ENCODE measurements at regions not wholly inside any gene's neighbourhood (a gene's known extent, or its start where the extent isn't known, plus 50 kb on each side); places are given as distances from the start of the nearest gene placed in this dataset.

GRCh38 chrX:124862301-124862700 is 457.4 kb upstream of the TEX13C start:
- WGBS (ENCODE audit: insufficient coverage, insufficient replicate concordance, low lambda C conversion rate, missing lambda C conversion rate) = 35% methylated on average over 4 of the region's 4 CpGs
- CTCF ChIA-PET = no interaction called here
- FAIRE-seq = no peak

More at GRCh38 chrX:124862301-124862700, 457.4 kb upstream of the TEX13C start:
- H4K20me1 ChIP-seq (ENCODE audit: control insufficient read depth, insufficient read depth) = no peaks in the 10 kb centered on the region
- in situ Hi-C loops (cut with MboI) = no loop called here
- no peak for TF ChIP-seq JUNB (IDR thresholded peaks at IDR 0.05)
- TF ChIP-seq ZZZ3 (IDR thresholded peaks at IDR 0.05; ENCODE audit: control insufficient read depth, insufficient read length, low read depth) = no peak
- TF ChIP-seq LARP7 (IDR thresholded peaks at IDR 0.05) = no peak
- TF ChIP-seq STAT1 (conservative IDR thresholded peaks at IDR 0.05) = no peak
- TF ChIP-seq RFX5 (IDR thresholded peaks at IDR 0.05; ENCODE audit: low read depth, low read length) = no peak
- TF ChIP-seq CREB1 (IDR thresholded peaks at IDR 0.05; ENCODE audit: low read depth) = no peak
- TF ChIP-seq E4F1 (IDR thresholded peaks at IDR 0.05; ENCODE audit: borderline replicate concordance, partially characterized antibody) = no peak
- no peak for TF ChIP-seq HDGF (IDR thresholded peaks at IDR 0.05)
- no peak for TF ChIP-seq POU2F2 (IDR thresholded peaks at IDR 0.05; ENCODE audit: borderline replicate concordance, low read depth, low read length)
- TF ChIP-seq PML (IDR thresholded peaks at IDR 0.05; ENCODE audit: low read length) = no peak
- TF ChIP-seq ZBED1 (IDR thresholded peaks at IDR 0.05; ENCODE audit: borderline replicate concordance) = no peak
- TF ChIP-seq SUPT20H (IDR thresholded peaks at IDR 0.05; ENCODE audit: borderline replicate concordance, control insufficient read depth, low read depth, low read length) = no peak
- no peak for TF ChIP-seq RAD21 (IDR thresholded peaks at IDR 0.05; ENCODE audit: insufficient read depth, low read depth, low read length)
- TF ChIP-seq HSF1 (IDR thresholded peaks at IDR 0.05; ENCODE audit: low read depth, low read length) = no peak
- TF ChIP-seq ZNF592 (IDR thresholded peaks at IDR 0.05) = no peak
- BruUV-seq (replicated peaks) = no TSS peak
- DNase-seq (ENCODE audit: low read depth, low spot score) (no peak), ATAC-seq (no peak)
- H3K9ac ChIP-seq (ENCODE audit: control insufficient read depth, insufficient read depth, low read length) = no peak overlapping the region
- H3K27me3 ChIP-seq (replicated peaks in 1 of 2; ENCODE audit: control insufficient read depth in 2 of 2, insufficient read depth in 2 of 2, low read length in 1 of 2) = no peaks in the 10 kb centered on the region
- intact Hi-C loops (cut with micrococcal nuclease; ENCODE audit: unreplicated experiment) = no loop called here
- H3K79me2 ChIP-seq (ENCODE audit: control insufficient read depth, insufficient read depth, low read length) = no peaks in the 10 kb centered on the region
- H3K4me3 ChIP-seq = no peak overlapping the region
- H2AFZ ChIP-seq (ENCODE audit: control insufficient read depth, low read depth, low read length) = no peak overlapping the region
- H3K36me3 ChIP-seq (ENCODE audit: control insufficient read depth in 2 of 2, insufficient read depth in 2 of 2, low read length in 1 of 2) = no peaks in the 10 kb centered on the region
- no peak overlapping the region for H3K27ac ChIP-seq (ENCODE audit: control insufficient read depth, insufficient read depth)
- POLR2A ChIA-PET = no interaction called here
- no peak overlapping the region for H3K4me2 ChIP-seq (ENCODE audit: control insufficient read depth, insufficient read depth)
- H3K4me1 ChIP-seq (ENCODE audit: control insufficient read depth, insufficient read depth, low read length) = no peaks in the 10 kb centered on the region
- no peaks in the 10 kb centered on the region for H3K9me3 ChIP-seq (replicated peaks; ENCODE audit: control insufficient read depth, insufficient read depth, low read length)
- SMC1A ChIA-PET (ENCODE audit: uncharacterized antibody, unreplicated experiment) = no interaction called here
- RAD21 ChIA-PET (ENCODE audit: unreplicated experiment) = no interaction called here
